ENCODE measurements at regions not wholly inside any gene's neighbourhood (a gene's known extent, or its start where the extent isn't known, plus 50 kb on each side); places are given as distances from the start of the nearest gene placed in this dataset.
"Not testable (repeated sequence)": the region's sequence is repeated elsewhere in the genome, so short reads cannot be mapped to it uniquely, and the experiment has no call there.

- 87% methylated on average over 12 of the region's 17 CpGs for WGBS (ENCODE audit: insufficient coverage)
- H3K4me3 Mint-ChIP-seq; H3K4me1 ChIP-seq (ENCODE audit: control insufficient read depth in 2 of 2, insufficient read depth in 2 of 2, low read length in 2 of 2); H3K36me3 ChIP-seq (replicated peaks in 1 of 2; ENCODE audit: control extremely low read depth in 1 of 2, control insufficient read depth in 1 of 2, extremely low read depth in 1 of 2, insufficient read depth in 2 of 2, low read length in 1 of 2); H3K4me1 Mint-ChIP-seq; H3K79me2 ChIP-seq (ENCODE audit: control insufficient read depth, insufficient read depth, low read length); H3K27ac ChIP-seq (ENCODE audit: low read length in 2 of 2); H2AFZ ChIP-seq (ENCODE audit: insufficient read depth, low read depth, low read length, poor library complexity, severe bottlenecking); POLR2A ChIA-PET; H4K20me1 ChIP-seq (ENCODE audit: control insufficient read depth, insufficient read depth, low read length, poor library complexity, severe bottlenecking); CTCF ChIA-PET; H3K27me3 Mint-ChIP-seq; H3K27ac Mint-ChIP-seq; H3K4me3 ChIP-seq (ENCODE audit: control extremely low read depth in 1 of 5, extremely low read depth in 1 of 5, insufficient read depth in 1 of 5, low read depth in 2 of 5, low read length in 4 of 5); H3K9ac ChIP-seq (ENCODE audit: low read length); H3K27me3 ChIP-seq (replicated peaks in 1 of 4; ENCODE audit: control extremely low read depth in 1 of 4, control insufficient read depth in 3 of 4, insufficient read depth in 4 of 4, low read length in 3 of 4); H3K4me2 ChIP-seq (replicated peaks; ENCODE audit: low read depth, low read length, poor library complexity, severe bottlenecking); ATAC-seq (ENCODE audit: low read depth); intact Hi-C loops (cut with micrococcal nuclease); DNase-seq: not testable (repeated sequence)
- peaks cover 0 to 18% (median 0%) of the 10 kb centered on the region in 3 donors for H3K9me3 ChIP-seq (ENCODE audit: control extremely low read depth in 1 of 3, control insufficient read depth in 2 of 3, insufficient read depth in 1 of 3, low read length in 2 of 3)
- peaks cover 16% of the 10 kb centered on the region for H3K9me3 Mint-ChIP-seq (ENCODE audit: insufficient read depth)
Observed at GRCh38 chr9:65465246-65465895, 180.4 kb upstream of the FOXD4L5 start.

GRCh38 chr9:65462476-65462875 lies 177.5 kb upstream of the FOXD4L5 start:
- H3K27ac Mint-ChIP-seq; intact Hi-C loops (cut with micrococcal nuclease); H3K4me1 Mint-ChIP-seq; H3K4me2 ChIP-seq (replicated peaks; ENCODE audit: low read depth, low read length, poor library complexity, severe bottlenecking); H2AFZ ChIP-seq (ENCODE audit: insufficient read depth, low read depth, low read length, poor library complexity, severe bottlenecking); H3K4me3 ChIP-seq (ENCODE audit: control extremely low read depth in 1 of 5, extremely low read depth in 1 of 5, insufficient read depth in 1 of 5, low read depth in 2 of 5, low read length in 4 of 5); H3K27me3 Mint-ChIP-seq; H4K20me1 ChIP-seq (ENCODE audit: control insufficient read depth, insufficient read depth, low read length, poor library complexity, severe bottlenecking); POLR2A ChIA-PET; H3K36me3 ChIP-seq (replicated peaks in 1 of 2; ENCODE audit: control extremely low read depth in 1 of 2, control insufficient read depth in 1 of 2, extremely low read depth in 1 of 2, insufficient read depth in 2 of 2, low read length in 1 of 2); H3K9ac ChIP-seq (ENCODE audit: low read length); ATAC-seq (ENCODE audit: low read depth); H3K79me2 ChIP-seq (ENCODE audit: control insufficient read depth, insufficient read depth, low read length); DNase-seq; CTCF ChIA-PET; H3K4me3 Mint-ChIP-seq; H3K27me3 ChIP-seq (replicated peaks in 1 of 4; ENCODE audit: control extremely low read depth in 1 of 4, control insufficient read depth in 3 of 4, insufficient read depth in 4 of 4, low read length in 3 of 4); H3K27ac ChIP-seq (ENCODE audit: low read length in 2 of 2); H3K4me1 ChIP-seq (ENCODE audit: control insufficient read depth in 2 of 2, insufficient read depth in 2 of 2, low read length in 2 of 2): not testable (repeated sequence)
- peaks cover 16% of the 10 kb centered on the region for H3K9me3 Mint-ChIP-seq (ENCODE audit: insufficient read depth)
- no CpG with 5 or more reads among the region's 15 CpGs for WGBS (ENCODE audit: insufficient coverage)
- H3K9me3 ChIP-seq (ENCODE audit: control extremely low read depth in 1 of 3, control insufficient read depth in 2 of 3, insufficient read depth in 1 of 3, low read length in 2 of 3): peaks cover 0 to 31% (median 0%) of the 10 kb centered on the region in 3 donors

Data from B cell (primary cell).